WTC11 (cell line): ENCODE measurements at regions not wholly inside any gene's neighbourhood (a gene's known extent, or its start where the extent isn't known, plus 50 kb on each side); places are given as distances from the start of the nearest gene placed in this dataset.

Experiments used
- ESRRA ChIP-seq: sonication (generic); formaldehyde crosslinking; IDR thresholded peaks from 2 replicates; pipeline ENCODE4 v1.8.1; 2022; ENCODE audit warnings: mild to moderate bottlenecking, missing genetic modification reagents, borderline replicate concordance
- GTF2I ChIP-seq: fragments of 250-450 bp; sonication (Bioruptor Pico); conservative IDR thresholded peaks from 2 replicates; pipeline ENCODE4 v1.4.0; 2021; ENCODE audit warnings: mild to moderate bottlenecking
- JUN ChIP-seq: sonication (generic); formaldehyde crosslinking; IDR thresholded peaks from 2 replicates; pipeline ENCODE4 v1.8.0; 2023; ENCODE audit warnings: mild to moderate bottlenecking, missing genetic modification reagents
- NFYB ChIP-seq: sonication (generic); formaldehyde crosslinking; conservative IDR thresholded peaks from 2 replicates; pipeline ENCODE4 v1.8.0; 2022; ENCODE audit warnings: low read depth, missing genetic modification reagents
- ZNF219 ChIP-seq: sonication (generic); formaldehyde crosslinking; IDR thresholded peaks from 2 replicates; pipeline ENCODE4 v1.8.0; 2023; ENCODE audit warnings: missing genetic modification reagents, mild to moderate bottlenecking, borderline replicate concordance
- ZNF396 ChIP-seq: fragments of 250-450 bp; sonication (Bioruptor Pico); IDR thresholded peaks from 2 replicates; pipeline ENCODE4 v1.8.0; 2021; ENCODE audit warnings: mild to moderate bottlenecking, moderate library complexity, borderline replicate concordance
- TF ChIP-seq, protein P1 (sequence below): fragments of 200-600 bp; IDR thresholded peaks from 2 replicates; pipeline ENCODE4 v1.8.0; 2022; ENCODE audit warnings: antibody characterized with exemption
- TF ChIP-seq, protein P2 (sequence below): fragments of 250-450 bp; sonication (Bioruptor Pico); IDR thresholded peaks from 2 replicates; pipeline ENCODE4 v1.9.0; 2021; ENCODE audit warnings: mild to moderate bottlenecking, borderline replicate concordance
- TF ChIP-seq, protein P3 (sequence below): sonication (generic); formaldehyde crosslinking; IDR thresholded peaks from 2 replicates; pipeline ENCODE4 v1.8.0; 2022; ENCODE audit warnings: mild to moderate bottlenecking, missing genetic modification reagents
- TF ChIP-seq, protein P4 (sequence below): fragments of 250-450 bp; sonication (Bioruptor Pico); IDR thresholded peaks from 2 replicates; pipeline ENCODE4 v1.8.0; 2021; ENCODE audit warnings: mild to moderate bottlenecking
- TF ChIP-seq, protein P5 (sequence below): sonication (generic); formaldehyde crosslinking; IDR thresholded peaks from 2 replicates; pipeline ENCODE4 v1.8.1; 2022; ENCODE audit warnings: low read depth, missing genetic modification reagents, borderline replicate concordance
- TF ChIP-seq, protein P6 (sequence below): sonication (generic); formaldehyde crosslinking; IDR thresholded peaks from 2 replicates; pipeline ENCODE4 v1.8.0; 2022; ENCODE audit warnings: mild to moderate bottlenecking, missing genetic modification reagents
- TF ChIP-seq, protein P7 (sequence below): sonication (generic); formaldehyde crosslinking; IDR thresholded peaks from 2 replicates; pipeline ENCODE4 v1.8.0; 2022; ENCODE audit warnings: mild to moderate bottlenecking, missing genetic modification reagents
- TF ChIP-seq, protein P8 (sequence below): fragments of 250-450 bp; sonication (Bioruptor Pico); IDR thresholded peaks from 2 replicates; pipeline ENCODE4 v2.1.2; 2022; ENCODE audit warnings: mild to moderate bottlenecking, moderate library complexity
- TF ChIP-seq, protein P9 (sequence below): sonication (generic); formaldehyde crosslinking; IDR thresholded peaks from 2 replicates; pipeline ENCODE4 v1.8.0; 2022; ENCODE audit warnings: missing genetic modification reagents

DNA sequence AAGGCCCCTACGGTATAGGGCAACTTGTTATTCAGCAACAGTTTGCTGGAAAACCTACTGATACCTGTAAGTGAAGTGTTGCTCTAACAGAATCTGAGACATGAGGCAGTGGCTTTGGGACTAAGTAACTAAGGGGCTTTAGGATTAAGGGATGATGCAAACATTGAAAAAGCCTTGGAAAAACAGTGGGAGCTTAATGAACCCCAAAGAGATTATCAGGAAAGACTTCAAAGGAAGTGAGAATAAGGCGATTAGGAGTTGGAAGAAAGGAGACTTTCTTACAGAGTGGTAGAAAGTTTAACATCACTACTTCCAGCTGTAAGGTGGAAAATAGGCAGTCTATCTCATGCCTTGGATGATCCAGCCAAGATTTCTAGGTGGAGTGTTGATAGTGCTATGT, 158.2 kb upstream of the TRIB2 start (continued):
- TF ChIP-seq, protein P1, sequence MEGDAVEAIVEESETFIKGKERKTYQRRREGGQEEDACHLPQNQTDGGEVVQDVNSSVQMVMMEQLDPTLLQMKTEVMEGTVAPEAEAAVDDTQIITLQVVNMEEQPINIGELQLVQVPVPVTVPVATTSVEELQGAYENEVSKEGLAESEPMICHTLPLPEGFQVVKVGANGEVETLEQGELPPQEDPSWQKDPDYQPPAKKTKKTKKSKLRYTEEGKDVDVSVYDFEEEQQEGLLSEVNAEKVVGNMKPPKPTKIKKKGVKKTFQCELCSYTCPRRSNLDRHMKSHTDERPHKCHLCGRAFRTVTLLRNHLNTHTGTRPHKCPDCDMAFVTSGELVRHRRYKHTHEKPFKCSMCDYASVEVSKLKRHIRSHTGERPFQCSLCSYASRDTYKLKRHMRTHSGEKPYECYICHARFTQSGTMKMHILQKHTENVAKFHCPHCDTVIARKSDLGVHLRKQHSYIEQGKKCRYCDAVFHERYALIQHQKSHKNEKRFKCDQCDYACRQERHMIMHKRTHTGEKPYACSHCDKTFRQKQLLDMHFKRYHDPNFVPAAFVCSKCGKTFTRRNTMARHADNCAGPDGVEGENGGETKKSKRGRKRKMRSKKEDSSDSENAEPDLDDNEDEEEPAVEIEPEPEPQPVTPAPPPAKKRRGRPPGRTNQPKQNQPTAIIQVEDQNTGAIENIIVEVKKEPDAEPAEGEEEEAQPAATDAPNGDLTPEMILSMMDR: no peak
- TF ChIP-seq, protein P2, sequence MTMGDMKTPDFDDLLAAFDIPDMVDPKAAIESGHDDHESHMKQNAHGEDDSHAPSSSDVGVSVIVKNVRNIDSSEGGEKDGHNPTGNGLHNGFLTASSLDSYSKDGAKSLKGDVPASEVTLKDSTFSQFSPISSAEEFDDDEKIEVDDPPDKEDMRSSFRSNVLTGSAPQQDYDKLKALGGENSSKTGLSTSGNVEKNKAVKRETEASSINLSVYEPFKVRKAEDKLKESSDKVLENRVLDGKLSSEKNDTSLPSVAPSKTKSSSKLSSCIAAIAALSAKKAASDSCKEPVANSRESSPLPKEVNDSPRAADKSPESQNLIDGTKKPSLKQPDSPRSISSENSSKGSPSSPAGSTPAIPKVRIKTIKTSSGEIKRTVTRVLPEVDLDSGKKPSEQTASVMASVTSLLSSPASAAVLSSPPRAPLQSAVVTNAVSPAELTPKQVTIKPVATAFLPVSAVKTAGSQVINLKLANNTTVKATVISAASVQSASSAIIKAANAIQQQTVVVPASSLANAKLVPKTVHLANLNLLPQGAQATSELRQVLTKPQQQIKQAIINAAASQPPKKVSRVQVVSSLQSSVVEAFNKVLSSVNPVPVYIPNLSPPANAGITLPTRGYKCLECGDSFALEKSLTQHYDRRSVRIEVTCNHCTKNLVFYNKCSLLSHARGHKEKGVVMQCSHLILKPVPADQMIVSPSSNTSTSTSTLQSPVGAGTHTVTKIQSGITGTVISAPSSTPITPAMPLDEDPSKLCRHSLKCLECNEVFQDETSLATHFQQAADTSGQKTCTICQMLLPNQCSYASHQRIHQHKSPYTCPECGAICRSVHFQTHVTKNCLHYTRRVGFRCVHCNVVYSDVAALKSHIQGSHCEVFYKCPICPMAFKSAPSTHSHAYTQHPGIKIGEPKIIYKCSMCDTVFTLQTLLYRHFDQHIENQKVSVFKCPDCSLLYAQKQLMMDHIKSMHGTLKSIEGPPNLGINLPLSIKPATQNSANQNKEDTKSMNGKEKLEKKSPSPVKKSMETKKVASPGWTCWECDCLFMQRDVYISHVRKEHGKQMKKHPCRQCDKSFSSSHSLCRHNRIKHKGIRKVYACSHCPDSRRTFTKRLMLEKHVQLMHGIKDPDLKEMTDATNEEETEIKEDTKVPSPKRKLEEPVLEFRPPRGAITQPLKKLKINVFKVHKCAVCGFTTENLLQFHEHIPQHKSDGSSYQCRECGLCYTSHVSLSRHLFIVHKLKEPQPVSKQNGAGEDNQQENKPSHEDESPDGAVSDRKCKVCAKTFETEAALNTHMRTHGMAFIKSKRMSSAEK (CRISPR knock-in tag): no peak
- TF ChIP-seq, protein P3, sequence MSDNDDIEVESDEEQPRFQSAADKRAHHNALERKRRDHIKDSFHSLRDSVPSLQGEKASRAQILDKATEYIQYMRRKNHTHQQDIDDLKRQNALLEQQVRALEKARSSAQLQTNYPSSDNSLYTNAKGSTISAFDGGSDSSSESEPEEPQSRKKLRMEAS: no peak
- no peak for TF ChIP-seq ZNF396 (CRISPR knock-in tag)
- no peak for TF ChIP-seq ESRRA
- TF ChIP-seq, protein P4, sequence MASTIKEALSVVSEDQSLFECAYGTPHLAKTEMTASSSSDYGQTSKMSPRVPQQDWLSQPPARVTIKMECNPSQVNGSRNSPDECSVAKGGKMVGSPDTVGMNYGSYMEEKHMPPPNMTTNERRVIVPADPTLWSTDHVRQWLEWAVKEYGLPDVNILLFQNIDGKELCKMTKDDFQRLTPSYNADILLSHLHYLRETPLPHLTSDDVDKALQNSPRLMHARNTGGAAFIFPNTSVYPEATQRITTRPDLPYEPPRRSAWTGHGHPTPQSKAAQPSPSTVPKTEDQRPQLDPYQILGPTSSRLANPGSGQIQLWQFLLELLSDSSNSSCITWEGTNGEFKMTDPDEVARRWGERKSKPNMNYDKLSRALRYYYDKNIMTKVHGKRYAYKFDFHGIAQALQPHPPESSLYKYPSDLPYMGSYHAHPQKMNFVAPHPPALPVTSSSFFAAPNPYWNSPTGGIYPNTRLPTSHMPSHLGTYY: no peak
- TF ChIP-seq, protein P5, sequence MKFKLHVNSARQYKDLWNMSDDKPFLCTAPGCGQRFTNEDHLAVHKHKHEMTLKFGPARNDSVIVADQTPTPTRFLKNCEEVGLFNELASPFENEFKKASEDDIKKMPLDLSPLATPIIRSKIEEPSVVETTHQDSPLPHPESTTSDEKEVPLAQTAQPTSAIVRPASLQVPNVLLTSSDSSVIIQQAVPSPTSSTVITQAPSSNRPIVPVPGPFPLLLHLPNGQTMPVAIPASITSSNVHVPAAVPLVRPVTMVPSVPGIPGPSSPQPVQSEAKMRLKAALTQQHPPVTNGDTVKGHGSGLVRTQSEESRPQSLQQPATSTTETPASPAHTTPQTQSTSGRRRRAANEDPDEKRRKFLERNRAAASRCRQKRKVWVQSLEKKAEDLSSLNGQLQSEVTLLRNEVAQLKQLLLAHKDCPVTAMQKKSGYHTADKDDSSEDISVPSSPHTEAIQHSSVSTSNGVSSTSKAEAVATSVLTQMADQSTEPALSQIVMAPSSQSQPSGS (CRISPR knock-in tag): no peak
- no peak for TF ChIP-seq GTF2I (CRISPR knock-in tag)
- TF ChIP-seq, protein P6, sequence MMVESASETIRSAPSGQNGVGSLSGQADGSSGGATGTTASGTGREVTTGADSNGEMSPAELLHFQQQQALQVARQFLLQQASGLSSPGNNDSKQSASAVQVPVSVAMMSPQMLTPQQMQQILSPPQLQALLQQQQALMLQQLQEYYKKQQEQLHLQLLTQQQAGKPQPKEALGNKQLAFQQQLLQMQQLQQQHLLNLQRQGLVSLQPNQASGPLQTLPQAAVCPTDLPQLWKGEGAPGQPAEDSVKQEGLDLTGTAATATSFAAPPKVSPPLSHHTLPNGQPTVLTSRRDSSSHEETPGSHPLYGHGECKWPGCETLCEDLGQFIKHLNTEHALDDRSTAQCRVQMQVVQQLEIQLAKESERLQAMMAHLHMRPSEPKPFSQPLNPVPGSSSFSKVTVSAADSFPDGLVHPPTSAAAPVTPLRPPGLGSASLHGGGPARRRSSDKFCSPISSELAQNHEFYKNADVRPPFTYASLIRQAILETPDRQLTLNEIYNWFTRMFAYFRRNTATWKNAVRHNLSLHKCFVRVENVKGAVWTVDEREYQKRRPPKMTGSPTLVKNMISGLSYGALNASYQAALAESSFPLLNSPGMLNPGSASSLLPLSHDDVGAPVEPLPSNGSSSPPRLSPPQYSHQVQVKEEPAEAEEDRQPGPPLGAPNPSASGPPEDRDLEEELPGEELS (CRISPR knock-in tag): no peak
- TF ChIP-seq, protein P7, sequence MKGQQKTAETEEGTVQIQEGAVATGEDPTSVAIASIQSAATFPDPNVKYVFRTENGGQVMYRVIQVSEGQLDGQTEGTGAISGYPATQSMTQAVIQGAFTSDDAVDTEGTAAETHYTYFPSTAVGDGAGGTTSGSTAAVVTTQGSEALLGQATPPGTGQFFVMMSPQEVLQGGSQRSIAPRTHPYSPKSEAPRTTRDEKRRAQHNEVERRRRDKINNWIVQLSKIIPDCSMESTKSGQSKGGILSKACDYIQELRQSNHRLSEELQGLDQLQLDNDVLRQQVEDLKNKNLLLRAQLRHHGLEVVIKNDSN: no peak
- no peak for TF ChIP-seq NFYB
- TF ChIP-seq, protein P8, sequence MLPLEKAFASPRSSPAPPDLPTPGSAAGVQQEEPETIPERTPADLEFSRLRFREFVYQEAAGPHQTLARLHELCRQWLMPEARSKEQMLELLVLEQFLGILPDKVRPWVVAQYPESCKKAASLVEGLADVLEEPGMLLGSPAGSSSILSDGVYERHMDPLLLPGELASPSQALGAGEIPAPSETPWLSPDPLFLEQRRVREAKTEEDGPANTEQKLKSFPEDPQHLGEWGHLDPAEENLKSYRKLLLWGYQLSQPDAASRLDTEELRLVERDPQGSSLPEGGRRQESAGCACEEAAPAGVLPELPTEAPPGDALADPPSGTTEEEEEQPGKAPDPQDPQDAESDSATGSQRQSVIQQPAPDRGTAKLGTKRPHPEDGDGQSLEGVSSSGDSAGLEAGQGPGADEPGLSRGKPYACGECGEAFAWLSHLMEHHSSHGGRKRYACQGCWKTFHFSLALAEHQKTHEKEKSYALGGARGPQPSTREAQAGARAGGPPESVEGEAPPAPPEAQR (CRISPR knock-in tag): no peak
- TF ChIP-seq, protein P9, sequence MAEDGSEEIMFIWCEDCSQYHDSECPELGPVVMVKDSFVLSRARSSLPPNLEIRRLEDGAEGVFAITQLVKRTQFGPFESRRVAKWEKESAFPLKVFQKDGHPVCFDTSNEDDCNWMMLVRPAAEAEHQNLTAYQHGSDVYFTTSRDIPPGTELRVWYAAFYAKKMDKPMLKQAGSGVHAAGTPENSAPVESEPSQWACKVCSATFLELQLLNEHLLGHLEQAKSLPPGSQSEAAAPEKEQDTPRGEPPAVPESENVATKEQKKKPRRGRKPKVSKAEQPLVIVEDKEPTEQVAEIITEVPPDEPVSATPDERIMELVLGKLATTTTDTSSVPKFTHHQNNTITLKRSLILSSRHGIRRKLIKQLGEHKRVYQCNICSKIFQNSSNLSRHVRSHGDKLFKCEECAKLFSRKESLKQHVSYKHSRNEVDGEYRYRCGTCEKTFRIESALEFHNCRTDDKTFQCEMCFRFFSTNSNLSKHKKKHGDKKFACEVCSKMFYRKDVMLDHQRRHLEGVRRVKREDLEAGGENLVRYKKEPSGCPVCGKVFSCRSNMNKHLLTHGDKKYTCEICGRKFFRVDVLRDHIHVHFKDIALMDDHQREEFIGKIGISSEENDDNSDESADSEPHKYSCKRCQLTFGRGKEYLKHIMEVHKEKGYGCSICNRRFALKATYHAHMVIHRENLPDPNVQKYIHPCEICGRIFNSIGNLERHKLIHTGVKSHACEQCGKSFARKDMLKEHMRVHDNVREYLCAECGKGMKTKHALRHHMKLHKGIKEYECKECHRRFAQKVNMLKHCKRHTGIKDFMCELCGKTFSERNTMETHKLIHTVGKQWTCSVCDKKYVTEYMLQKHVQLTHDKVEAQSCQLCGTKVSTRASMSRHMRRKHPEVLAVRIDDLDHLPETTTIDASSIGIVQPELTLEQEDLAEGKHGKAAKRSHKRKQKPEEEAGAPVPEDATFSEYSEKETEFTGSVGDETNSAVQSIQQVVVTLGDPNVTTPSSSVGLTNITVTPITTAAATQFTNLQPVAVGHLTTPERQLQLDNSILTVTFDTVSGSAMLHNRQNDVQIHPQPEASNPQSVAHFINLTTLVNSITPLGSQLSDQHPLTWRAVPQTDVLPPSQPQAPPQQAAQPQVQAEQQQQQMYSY (CRISPR knock-in tag): no peak
- TF ChIP-seq JUN: no peak
- TF ChIP-seq ZNF219 (CRISPR knock-in tag): no peak
